HG02870 (cell line): ENCODE measurements at regions not wholly inside any gene's neighbourhood (a gene's known extent, or its start where the extent isn't known, plus 50 kb on each side); places are given as distances from the start of the nearest gene placed in this dataset.

ENCODE experiments used
- ATAC-seq: cut with Tn5 transposase; IDR thresholded peaks from one replicate; pipeline ENCODE4 v1.9.1; 2021; ENCODE audit warnings: mild to moderate bottlenecking, moderate library complexity; ENCODE audit not compliant: unreplicated experiment

- ATAC-seq = no peak
Measured at GRCh38 chr2:153028626-153029025, 310.2 kb downstream of the ARL6IP6 start.

GRCh38 chr2:153027533-153027932 is 309.1 kb downstream of the ARL6IP6 start:
- no peak for ATAC-seq

GRCh38 chr2:153020201-153020600 is 301.8 kb downstream of the ARL6IP6 start:
- ATAC-seq = no peak

GRCh38 chr2:153005071-153005730 is 286.8 kb downstream of the ARL6IP6 start:
- peak; percentile 49 for ATAC-seq

GRCh38 chr2:153004627-153005026 is 286.2 kb downstream of the ARL6IP6 start:
- peak; percentile 81 for ATAC-seq

GRCh38 chr2:152974146-152974545 is 255.7 kb downstream of the ARL6IP6 start:
- no peak for ATAC-seq

- ATAC-seq = no peak
Measured at GRCh38 chr2:152971685-152972084, 253.3 kb downstream of the ARL6IP6 start.

- no peak for ATAC-seq
Measured at GRCh38 chr2:152962446-152962845, 244.0 kb downstream of the ARL6IP6 start.

GRCh38 chr2:152961351-152961750 is 242.9 kb downstream of the ARL6IP6 start:
- no peak for ATAC-seq

- ATAC-seq = no peak
Measured at GRCh38 chr2:152950126-152950525, 231.7 kb downstream of the ARL6IP6 start.

- no peak for ATAC-seq
Measured at GRCh38 chr2:152944099-152944498, 225.7 kb downstream of the ARL6IP6 start.

- no peak for ATAC-seq
Measured at GRCh38 chr2:152942940-152943440, 224.6 kb downstream of the ARL6IP6 start.

- ATAC-seq = no peak
Measured at GRCh38 chr2:152930501-152930900, 212.1 kb downstream of the ARL6IP6 start.

- ATAC-seq = no peak
Measured at GRCh38 chr2:152929628-152930027, 211.2 kb downstream of the ARL6IP6 start.

GRCh38 chr2:152925547-152926448 is 207.4 kb downstream of the ARL6IP6 start:
- peak; percentile 88 for ATAC-seq

- ATAC-seq = no peak
Measured at GRCh38 chr2:152924722-152925121, 206.3 kb downstream of the ARL6IP6 start.

GRCh38 chr2:152924219-152924618 is 205.8 kb downstream of the ARL6IP6 start:
- ATAC-seq = no peak

GRCh38 chr2:152920846-152921245 is 202.4 kb downstream of the ARL6IP6 start:
- no peak for ATAC-seq

- ATAC-seq = no peak
Measured at GRCh38 chr2:152910970-152911369, 192.6 kb downstream of the ARL6IP6 start.

- ATAC-seq = no peak
Measured at GRCh38 chr2:152907046-152907445, 188.6 kb downstream of the ARL6IP6 start.

- ATAC-seq = no peak
Measured at GRCh38 chr2:152894051-152894450, 175.6 kb downstream of the ARL6IP6 start.

GRCh38 chr2:152890736-152891135 is 172.3 kb downstream of the ARL6IP6 start:
- no peak for ATAC-seq
